ENCODE measurements at regions not wholly inside any gene's neighbourhood (a gene's known extent, or its start where the extent isn't known, plus 50 kb on each side); places are given as distances from the start of the nearest gene placed in this dataset.

DNA sequence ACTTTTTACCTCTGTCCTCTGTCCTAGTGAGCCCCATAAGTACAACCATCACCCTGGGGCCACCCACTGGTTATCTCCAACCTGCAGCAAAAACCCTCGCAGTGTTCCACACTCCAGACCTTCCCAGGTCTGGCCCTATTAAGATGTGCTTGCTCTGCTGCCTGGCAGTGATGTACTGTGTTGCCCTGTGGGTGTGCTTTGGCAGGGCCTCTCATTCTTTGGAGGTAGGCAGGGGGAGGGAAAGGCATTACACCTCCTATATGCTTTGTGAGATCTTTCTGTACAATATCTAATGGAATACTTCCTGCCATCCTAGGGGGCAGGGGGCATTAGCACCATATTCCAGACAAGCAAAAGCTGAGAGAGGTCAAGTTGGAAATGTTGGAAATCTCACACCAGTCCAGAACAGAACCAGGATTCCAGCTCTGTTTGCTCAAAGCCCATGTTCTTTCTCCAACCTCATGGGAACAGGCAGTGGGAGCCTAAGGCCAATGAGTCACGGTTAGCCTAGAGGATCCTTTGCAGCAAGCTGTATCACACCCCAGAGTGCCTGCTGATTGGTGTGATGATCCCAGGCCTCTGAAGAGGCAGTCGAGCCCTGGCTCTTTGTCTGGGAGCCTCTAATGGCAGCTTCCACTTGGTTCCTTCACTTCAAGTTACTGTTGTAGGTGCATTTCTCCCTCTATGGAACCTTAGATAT, 59.7 kb upstream of the UBL3 start:
- no peak for TF ChIP-seq STAT1 (IDR thresholded peaks at IDR 0.05; ENCODE audit: unreplicated experiment)
- TF ChIP-seq POLR2AphosphoS5 (IDR thresholded peaks at IDR 0.05; ENCODE audit: low read depth), result no peak
- TF ChIP-seq EZH2 (IDR thresholded peaks at IDR 0.05; ENCODE audit: low read depth, unreplicated experiment), result no peak
- TF ChIP-seq, protein P1, sequence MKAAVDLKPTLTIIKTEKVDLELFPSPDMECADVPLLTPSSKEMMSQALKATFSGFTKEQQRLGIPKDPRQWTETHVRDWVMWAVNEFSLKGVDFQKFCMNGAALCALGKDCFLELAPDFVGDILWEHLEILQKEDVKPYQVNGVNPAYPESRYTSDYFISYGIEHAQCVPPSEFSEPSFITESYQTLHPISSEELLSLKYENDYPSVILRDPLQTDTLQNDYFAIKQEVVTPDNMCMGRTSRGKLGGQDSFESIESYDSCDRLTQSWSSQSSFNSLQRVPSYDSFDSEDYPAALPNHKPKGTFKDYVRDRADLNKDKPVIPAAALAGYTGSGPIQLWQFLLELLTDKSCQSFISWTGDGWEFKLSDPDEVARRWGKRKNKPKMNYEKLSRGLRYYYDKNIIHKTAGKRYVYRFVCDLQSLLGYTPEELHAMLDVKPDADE (IDR thresholded peaks at IDR 0.05), result no peak
- no peak for TF ChIP-seq NANOG (IDR thresholded peaks at IDR 0.05; ENCODE audit: borderline replicate concordance)
- TF ChIP-seq ZNF331 (CRISPR knock-in tag; IDR thresholded peaks at IDR 0.05; ENCODE audit: low read depth), result no peak
- TF ChIP-seq JUNB (IDR thresholded peaks at IDR 0.05; ENCODE audit: unreplicated experiment), result no peak
- no peak for TF ChIP-seq EZH2phosphoT487 (IDR thresholded peaks at IDR 0.05; ENCODE audit: unreplicated experiment)
- TF ChIP-seq, protein P2, sequence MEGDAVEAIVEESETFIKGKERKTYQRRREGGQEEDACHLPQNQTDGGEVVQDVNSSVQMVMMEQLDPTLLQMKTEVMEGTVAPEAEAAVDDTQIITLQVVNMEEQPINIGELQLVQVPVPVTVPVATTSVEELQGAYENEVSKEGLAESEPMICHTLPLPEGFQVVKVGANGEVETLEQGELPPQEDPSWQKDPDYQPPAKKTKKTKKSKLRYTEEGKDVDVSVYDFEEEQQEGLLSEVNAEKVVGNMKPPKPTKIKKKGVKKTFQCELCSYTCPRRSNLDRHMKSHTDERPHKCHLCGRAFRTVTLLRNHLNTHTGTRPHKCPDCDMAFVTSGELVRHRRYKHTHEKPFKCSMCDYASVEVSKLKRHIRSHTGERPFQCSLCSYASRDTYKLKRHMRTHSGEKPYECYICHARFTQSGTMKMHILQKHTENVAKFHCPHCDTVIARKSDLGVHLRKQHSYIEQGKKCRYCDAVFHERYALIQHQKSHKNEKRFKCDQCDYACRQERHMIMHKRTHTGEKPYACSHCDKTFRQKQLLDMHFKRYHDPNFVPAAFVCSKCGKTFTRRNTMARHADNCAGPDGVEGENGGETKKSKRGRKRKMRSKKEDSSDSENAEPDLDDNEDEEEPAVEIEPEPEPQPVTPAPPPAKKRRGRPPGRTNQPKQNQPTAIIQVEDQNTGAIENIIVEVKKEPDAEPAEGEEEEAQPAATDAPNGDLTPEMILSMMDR (conservative IDR thresholded peaks at IDR 0.05; ENCODE audit: low read depth in 2 of 2), result no peak
- TF ChIP-seq, protein P3, sequence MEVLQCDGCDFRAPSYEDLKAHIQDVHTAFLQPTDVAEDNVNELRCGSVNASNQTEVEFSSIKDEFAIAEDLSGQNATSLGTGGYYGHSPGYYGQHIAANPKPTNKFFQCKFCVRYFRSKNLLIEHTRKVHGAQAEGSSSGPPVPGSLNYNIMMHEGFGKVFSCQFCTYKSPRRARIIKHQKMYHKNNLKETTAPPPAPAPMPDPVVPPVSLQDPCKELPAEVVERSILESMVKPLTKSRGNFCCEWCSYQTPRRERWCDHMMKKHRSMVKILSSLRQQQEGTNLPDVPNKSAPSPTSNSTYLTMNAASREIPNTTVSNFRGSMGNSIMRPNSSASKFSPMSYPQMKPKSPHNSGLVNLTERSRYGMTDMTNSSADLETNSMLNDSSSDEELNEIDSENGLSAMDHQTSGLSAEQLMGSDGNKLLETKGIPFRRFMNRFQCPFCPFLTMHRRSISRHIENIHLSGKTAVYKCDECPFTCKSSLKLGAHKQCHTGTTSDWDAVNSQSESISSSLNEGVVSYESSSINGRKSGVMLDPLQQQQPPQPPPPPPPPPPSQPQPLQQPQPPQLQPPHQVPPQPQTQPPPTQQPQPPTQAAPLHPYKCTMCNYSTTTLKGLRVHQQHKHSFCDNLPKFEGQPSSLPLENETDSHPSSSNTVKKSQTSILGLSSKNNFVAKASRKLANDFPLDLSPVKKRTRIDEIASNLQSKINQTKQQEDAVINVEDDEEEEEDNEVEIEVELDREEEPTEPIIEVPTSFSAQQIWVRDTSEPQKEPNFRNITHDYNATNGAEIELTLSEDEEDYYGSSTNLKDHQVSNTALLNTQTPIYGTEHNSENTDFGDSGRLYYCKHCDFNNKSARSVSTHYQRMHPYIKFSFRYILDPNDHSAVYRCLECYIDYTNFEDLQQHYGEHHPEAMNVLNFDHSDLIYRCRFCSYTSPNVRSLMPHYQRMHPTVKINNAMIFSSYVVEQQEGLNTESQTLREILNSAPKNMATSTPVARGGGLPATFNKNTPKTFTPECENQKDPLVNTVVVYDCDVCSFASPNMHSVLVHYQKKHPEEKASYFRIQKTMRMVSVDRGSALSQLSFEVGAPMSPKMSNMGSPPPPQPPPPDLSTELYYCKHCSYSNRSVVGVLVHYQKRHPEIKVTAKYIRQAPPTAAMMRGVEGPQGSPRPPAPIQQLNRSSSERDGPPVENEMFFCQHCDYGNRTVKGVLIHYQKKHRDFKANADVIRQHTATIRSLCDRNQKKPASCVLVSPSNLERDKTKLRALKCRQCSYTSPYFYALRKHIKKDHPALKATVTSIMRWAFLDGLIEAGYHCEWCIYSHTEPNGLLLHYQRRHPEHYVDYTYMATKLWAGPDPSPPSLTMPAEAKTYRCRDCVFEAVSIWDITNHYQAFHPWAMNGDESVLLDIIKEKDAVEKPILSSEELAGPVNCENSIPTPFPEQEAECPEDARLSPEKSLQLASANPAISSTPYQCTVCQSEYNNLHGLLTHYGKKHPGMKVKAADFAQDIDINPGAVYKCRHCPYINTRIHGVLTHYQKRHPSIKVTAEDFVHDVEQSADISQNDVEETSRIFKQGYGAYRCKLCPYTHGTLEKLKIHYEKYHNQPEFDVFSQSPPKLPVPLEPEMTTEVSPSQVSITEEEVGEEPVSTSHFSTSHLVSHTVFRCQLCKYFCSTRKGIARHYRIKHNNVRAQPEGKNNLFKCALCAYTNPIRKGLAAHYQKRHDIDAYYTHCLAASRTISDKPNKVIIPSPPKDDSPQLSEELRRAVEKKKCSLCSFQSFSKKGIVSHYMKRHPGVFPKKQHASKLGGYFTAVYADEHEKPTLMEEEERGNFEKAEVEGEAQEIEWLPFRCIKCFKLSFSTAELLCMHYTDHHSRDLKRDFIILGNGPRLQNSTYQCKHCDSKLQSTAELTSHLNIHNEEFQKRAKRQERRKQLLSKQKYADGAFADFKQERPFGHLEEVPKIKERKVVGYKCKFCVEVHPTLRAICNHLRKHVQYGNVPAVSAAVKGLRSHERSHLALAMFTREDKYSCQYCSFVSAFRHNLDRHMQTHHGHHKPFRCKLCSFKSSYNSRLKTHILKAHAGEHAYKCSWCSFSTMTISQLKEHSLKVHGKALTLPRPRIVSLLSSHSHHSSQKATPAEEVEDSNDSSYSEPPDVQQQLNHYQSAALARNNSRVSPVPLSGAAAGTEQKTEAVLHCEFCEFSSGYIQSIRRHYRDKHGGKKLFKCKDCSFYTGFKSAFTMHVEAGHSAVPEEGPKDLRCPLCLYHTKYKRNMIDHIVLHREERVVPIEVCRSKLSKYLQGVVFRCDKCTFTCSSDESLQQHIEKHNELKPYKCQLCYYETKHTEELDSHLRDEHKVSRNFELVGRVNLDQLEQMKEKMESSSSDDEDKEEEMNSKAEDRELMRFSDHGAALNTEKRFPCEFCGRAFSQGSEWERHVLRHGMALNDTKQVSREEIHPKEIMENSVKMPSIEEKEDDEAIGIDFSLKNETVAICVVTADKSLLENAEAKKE (CRISPR knock-in tag; IDR thresholded peaks at IDR 0.05), result no peak
- no peak for TF ChIP-seq CREB1 (CRISPR knock-in tag; IDR thresholded peaks at IDR 0.05; ENCODE audit: low read depth)
- TF ChIP-seq, protein P4, sequence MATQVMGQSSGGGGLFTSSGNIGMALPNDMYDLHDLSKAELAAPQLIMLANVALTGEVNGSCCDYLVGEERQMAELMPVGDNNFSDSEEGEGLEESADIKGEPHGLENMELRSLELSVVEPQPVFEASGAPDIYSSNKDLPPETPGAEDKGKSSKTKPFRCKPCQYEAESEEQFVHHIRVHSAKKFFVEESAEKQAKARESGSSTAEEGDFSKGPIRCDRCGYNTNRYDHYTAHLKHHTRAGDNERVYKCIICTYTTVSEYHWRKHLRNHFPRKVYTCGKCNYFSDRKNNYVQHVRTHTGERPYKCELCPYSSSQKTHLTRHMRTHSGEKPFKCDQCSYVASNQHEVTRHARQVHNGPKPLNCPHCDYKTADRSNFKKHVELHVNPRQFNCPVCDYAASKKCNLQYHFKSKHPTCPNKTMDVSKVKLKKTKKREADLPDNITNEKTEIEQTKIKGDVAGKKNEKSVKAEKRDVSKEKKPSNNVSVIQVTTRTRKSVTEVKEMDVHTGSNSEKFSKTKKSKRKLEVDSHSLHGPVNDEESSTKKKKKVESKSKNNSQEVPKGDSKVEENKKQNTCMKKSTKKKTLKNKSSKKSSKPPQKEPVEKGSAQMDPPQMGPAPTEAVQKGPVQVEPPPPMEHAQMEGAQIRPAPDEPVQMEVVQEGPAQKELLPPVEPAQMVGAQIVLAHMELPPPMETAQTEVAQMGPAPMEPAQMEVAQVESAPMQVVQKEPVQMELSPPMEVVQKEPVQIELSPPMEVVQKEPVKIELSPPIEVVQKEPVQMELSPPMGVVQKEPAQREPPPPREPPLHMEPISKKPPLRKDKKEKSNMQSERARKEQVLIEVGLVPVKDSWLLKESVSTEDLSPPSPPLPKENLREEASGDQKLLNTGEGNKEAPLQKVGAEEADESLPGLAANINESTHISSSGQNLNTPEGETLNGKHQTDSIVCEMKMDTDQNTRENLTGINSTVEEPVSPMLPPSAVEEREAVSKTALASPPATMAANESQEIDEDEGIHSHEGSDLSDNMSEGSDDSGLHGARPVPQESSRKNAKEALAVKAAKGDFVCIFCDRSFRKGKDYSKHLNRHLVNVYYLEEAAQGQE (IDR thresholded peaks at IDR 0.05; ENCODE audit: unreplicated experiment), result no peak
- H3K4me3 Mint-ChIP-seq, result no peak overlapping the region
- no peak for ATAC-seq
- DNase-seq (ENCODE audit: low spot score), result no peak
- H3K27ac ChIP-seq (ENCODE audit: low read depth), result no peak overlapping the region
- no peaks in the 10 kb centered on the region for H3K36me3 ChIP-seq (ENCODE audit: insufficient read depth)
- H4K20me1 ChIP-seq (replicated peaks; ENCODE audit: insufficient read depth), result no peaks in the 10 kb centered on the region
- no peaks in the 10 kb centered on the region for H3K27me3 ChIP-seq (ENCODE audit: insufficient read depth)
- H3K9me2 ChIP-seq (ENCODE audit: insufficient read depth), result peaks cover 4% of the 10 kb centered on the region; the same call in 1 of the 2 replicates
- H3K79me2 ChIP-seq (replicated peaks; ENCODE audit: insufficient read depth), result no peaks in the 10 kb centered on the region
- no peaks in the 10 kb centered on the region for H3K9me3 Mint-ChIP-seq
- H3K4me1 Mint-ChIP-seq, result 0 out of 3 replicates have a peak, but pooled peaks cover 4% of the 10 kb centered on the region
- H3F3A ChIP-seq (replicated peaks; ENCODE audit: low read depth), result no peaks in the 10 kb centered on the region
- H2AFZ ChIP-seq, result no peak overlapping the region
- peaks cover 3% of the 10 kb centered on the region for H3K27me3 Mint-ChIP-seq (ENCODE audit: insufficient read depth, low read depth, poor library complexity)
- no peaks in the 10 kb centered on the region for H3K36me3 Mint-ChIP-seq (ENCODE audit: low read depth)
- H3K4me3 ChIP-seq, result no peak overlapping the region
- H3K4me1 ChIP-seq (ENCODE audit: insufficient read depth), result no peaks in the 10 kb centered on the region
- H3K27ac Mint-ChIP-seq, result no peak overlapping the region
- H3K4me2 ChIP-seq, result no peak overlapping the region

Measured in GM23338 (cell line).